ENCODE measurements at regions not wholly inside any gene's neighbourhood (a gene's known extent, or its start where the extent isn't known, plus 50 kb on each side); places are given as distances from the start of the nearest gene placed in this dataset.

DNA sequence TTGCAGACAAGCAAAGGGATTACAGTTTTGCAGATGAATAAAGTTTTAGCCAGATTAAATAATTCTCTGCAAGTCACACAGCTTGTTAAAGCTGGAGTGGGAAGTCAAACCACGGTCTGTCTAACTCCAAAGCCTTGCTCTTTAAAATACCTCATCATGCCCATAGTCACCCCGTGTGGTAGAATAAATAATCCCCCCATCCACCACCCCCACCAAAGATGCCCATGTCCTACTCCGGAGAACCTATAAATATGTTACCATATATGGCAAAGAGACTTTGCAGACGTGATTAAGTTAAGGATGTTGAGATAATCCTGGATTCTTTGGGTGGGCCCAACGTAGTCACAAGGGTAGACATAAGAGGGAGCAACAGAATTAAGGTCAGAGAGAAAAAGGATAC is 118.7 kb downstream of the BEND2 start:
- no peak for DNase-seq (ENCODE audit: low spot score in 2 of 2)
- Histone ChIP-seq H3K36me3 (no peaks in the 10 kb centered on the region), H3K4me1 (no peaks in the 10 kb centered on the region), H3K4me3 (no peak overlapping the region), H3K27ac (no peak overlapping the region), H3K27me3 (no peaks in the 10 kb centered on the region), H3K9me3 (no peaks in the 10 kb centered on the region)
- 64 to 67% methylated on average over 5 of the region's 5 CpGs for WGBS, 2 donors
- TF ChIP-seq, protein P1, sequence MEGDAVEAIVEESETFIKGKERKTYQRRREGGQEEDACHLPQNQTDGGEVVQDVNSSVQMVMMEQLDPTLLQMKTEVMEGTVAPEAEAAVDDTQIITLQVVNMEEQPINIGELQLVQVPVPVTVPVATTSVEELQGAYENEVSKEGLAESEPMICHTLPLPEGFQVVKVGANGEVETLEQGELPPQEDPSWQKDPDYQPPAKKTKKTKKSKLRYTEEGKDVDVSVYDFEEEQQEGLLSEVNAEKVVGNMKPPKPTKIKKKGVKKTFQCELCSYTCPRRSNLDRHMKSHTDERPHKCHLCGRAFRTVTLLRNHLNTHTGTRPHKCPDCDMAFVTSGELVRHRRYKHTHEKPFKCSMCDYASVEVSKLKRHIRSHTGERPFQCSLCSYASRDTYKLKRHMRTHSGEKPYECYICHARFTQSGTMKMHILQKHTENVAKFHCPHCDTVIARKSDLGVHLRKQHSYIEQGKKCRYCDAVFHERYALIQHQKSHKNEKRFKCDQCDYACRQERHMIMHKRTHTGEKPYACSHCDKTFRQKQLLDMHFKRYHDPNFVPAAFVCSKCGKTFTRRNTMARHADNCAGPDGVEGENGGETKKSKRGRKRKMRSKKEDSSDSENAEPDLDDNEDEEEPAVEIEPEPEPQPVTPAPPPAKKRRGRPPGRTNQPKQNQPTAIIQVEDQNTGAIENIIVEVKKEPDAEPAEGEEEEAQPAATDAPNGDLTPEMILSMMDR (IDR thresholded peaks at IDR 0.05) = no peak
- TF ChIP-seq EP300 (IDR thresholded peaks at IDR 0.05) (no peak), POLR2A (IDR thresholded peaks at IDR 0.05) (no peak)

DNA sequence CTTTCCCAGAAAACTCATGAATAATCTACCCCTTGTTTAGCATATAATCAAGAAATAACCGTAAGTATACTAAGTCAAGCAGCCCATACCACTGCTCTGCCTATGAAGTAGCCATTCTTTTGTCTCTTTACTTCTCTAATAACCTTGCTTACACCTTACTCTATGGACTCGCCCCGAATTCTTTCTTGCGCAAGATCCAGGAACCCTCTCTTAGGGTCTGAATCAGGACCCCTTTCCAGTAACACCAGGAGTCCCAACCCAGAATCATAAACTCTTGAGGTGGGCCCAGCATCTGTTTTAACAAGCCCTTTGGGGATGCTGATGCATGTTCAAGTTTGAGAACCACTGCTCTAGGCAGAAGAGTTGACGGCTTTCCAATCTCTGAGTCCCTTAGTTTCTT is 119.6 kb downstream of the BEND2 start:
- TF ChIP-seq POLR2A (IDR thresholded peaks at IDR 0.05) (no peak), EP300 (IDR thresholded peaks at IDR 0.05) (no peak)
- TF ChIP-seq, protein P1 (IDR thresholded peaks at IDR 0.05) = no peak
- WGBS, 2 donors = 90 to 99% methylated on average over 5 of the region's 5 CpGs
- DNase-seq (ENCODE audit: low spot score in 2 of 2) = no peak

DNA sequence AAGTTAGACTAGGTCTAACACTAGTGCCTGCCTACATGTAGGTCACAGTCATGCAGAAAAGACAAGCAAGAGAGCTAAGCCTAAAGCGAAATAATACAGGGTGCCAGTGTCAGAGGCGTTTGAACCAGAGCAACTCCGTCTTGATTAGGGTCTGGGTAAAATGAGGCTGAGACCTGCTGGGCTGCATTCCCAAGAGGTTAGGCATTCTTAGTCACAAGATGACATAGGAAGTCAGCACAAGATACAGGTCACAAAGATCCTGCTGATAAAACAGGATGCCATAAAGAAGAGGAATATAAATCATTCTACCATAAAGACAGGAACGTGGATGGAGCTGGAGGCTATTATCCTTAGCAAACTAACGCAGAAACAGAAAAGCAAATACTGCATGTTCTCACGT is 120.9 kb downstream of the BEND2 start:
- Histone ChIP-seq H3K27ac (no peak overlapping the region), H3K4me1 (no peaks in the 10 kb centered on the region), H3K27me3 (no peaks in the 10 kb centered on the region), H3K9me3 (no peaks in the 10 kb centered on the region), H3K36me3 (no peaks in the 10 kb centered on the region), H3K4me3 (no peak overlapping the region)
- TF ChIP-seq EP300 (IDR thresholded peaks at IDR 0.05) (no peak), POLR2A (IDR thresholded peaks at IDR 0.05) (no peak)
- TF ChIP-seq, protein P1 (IDR thresholded peaks at IDR 0.05) = no peak
- 67 to 69% methylated on average over 6 of the region's 6 CpGs for WGBS, 2 donors
- no peak for DNase-seq (ENCODE audit: low spot score in 2 of 2)

More for the DNA sequence above, 119.6 kb downstream of the BEND2 start:
- no peak overlapping the region for H3K4me3 ChIP-seq
- no peak overlapping the region for H3K27ac ChIP-seq
- no peaks in the 10 kb centered on the region for H3K27me3 ChIP-seq
- H3K36me3 ChIP-seq = no peaks in the 10 kb centered on the region
- H3K9me3 ChIP-seq = no peaks in the 10 kb centered on the region
- no peaks in the 10 kb centered on the region for H3K4me1 ChIP-seq

DNA sequence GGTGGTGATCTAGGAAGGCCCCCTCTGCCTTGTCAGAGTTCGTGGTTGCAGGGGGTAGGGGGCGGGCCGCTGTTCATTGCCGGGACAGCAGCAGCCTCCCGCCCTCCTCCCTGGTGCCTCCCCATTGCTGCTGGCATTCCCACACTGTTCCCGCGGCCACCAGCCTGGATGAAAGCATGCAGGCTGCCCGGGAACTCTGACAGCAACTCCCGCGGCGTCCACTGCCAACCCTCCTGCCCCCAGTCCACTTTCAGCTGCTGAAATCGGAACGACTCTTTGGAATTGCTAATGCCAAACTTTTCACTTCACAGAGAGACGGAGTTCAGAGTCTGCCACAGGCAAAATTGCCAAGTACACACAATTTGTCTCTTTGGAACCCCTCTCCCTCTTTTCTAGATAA is 121.9 kb downstream of the BEND2 start:
- Histone ChIP-seq H3K36me3 (no peaks in the 10 kb centered on the region), H3K27me3 (no peaks in the 10 kb centered on the region), H3K27ac (no peak overlapping the region), H3K9me3 (no peaks in the 10 kb centered on the region), H3K4me1 (no peaks in the 10 kb centered on the region), H3K4me3 (peak overlapping the region in 1 of 4 donors; percentile 15)
- DNase-seq (ENCODE audit: low spot score in 2 of 2) = no peak
- 2 to 34% methylated on average over 7 to 14 of the region's 14 CpGs for WGBS, 2 donors
- TF ChIP-seq, protein P1 (IDR thresholded peaks at IDR 0.05) = no peak
- no peak for TF ChIP-seq EP300 (IDR thresholded peaks at IDR 0.05)
- TF ChIP-seq POLR2A (IDR thresholded peaks at IDR 0.05) = no peak

DNA sequence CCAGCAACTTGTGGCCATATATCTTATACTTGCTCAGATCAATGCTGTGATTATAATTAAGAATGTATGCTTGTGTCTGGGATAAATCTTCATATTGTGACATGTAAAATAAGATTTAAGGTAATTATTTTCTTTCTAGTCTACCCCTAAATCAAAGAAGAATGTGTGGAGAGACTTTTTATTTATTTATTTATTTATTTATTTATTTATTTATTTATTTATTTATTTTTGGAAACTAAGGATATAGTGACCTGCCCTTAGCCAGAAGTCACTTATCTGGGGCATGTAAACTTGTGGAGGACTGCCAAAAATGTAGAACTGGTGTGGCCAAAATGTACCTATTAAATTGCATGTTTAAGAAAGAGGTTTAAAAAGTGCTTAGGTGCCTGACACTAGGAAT is 144.3 kb downstream of the BEND2 start:
- peaks cover 0 to 4% of the 10 kb centered on the region in 2 donors for H3K27me3 ChIP-seq
- TF ChIP-seq, protein P1 (IDR thresholded peaks at IDR 0.05) = no peak
- TF ChIP-seq EP300 (IDR thresholded peaks at IDR 0.05) = no peak
- TF ChIP-seq POLR2A (IDR thresholded peaks at IDR 0.05) = no peak

More for the DNA sequence above, 144.3 kb downstream of the BEND2 start:
- H3K36me3 ChIP-seq = no peaks in the 10 kb centered on the region
- no peaks in the 10 kb centered on the region for H3K4me1 ChIP-seq
- H3K4me3 ChIP-seq = no peak overlapping the region
- no peaks in the 10 kb centered on the region for H3K9me3 ChIP-seq
- DNase-seq (ENCODE audit: low spot score in 2 of 2) = no peak
- no peak overlapping the region for H3K27ac ChIP-seq

All from tibial nerve (tissue), 4 donors.